ENCODE measurements at regions not wholly inside any gene's neighbourhood (a gene's known extent, or its start where the extent isn't known, plus 50 kb on each side); places are given as distances from the start of the nearest gene placed in this dataset.
A peak's percentile ranks its signal among the peaks of the same experiment; 100 is the strongest.

- no peak for DNase-seq
These were observed 113.7 kb downstream of the RNASET2 start for GRCh38 chr6:166842607-166843006.

GRCh38 chr6:166841216-166841615 is 115.1 kb downstream of the RNASET2 start:
- no peak for DNase-seq

- no peak for DNase-seq
These were observed 116.8 kb downstream of the RNASET2 start for GRCh38 chr6:166839569-166839968.

- no peak for DNase-seq
These were observed 117.4 kb downstream of the RNASET2 start for GRCh38 chr6:166838987-166839386.

- DNase-seq = no peak
These were observed 119.3 kb downstream of the RNASET2 start for GRCh38 chr6:166836785-166837718.

- no peak for DNase-seq
These were observed 122.3 kb downstream of the RNASET2 start for GRCh38 chr6:166834049-166834448.

GRCh38 chr6:166830891-166831363 is 125.4 kb downstream of the RNASET2 start:
- no peak for DNase-seq

- DNase-seq = no peak
These were observed 126.0 kb downstream of the RNASET2 start for GRCh38 chr6:166830185-166830890.

- DNase-seq = no peak
These were observed 130.1 kb downstream of the RNASET2 start for GRCh38 chr6:166826264-166826663.

- no peak for DNase-seq
These were observed 130.7 kb downstream of the RNASET2 start for GRCh38 chr6:166825553-166826145.

- DNase-seq = no peak
These were observed 131.5 kb downstream of the RNASET2 start for GRCh38 chr6:166824880-166825250.

GRCh38 chr6:166824146-166824879 is 132.0 kb downstream of the RNASET2 start:
- no peak for DNase-seq

- no peak for DNase-seq
These were observed 133.7 kb downstream of the RNASET2 start for GRCh38 chr6:166822609-166823008.

- DNase-seq = no peak
These were observed 135.9 kb downstream of the RNASET2 start for GRCh38 chr6:166820483-166820882.

- no peak for DNase-seq
These were observed 136.3 kb downstream of the RNASET2 start for GRCh38 chr6:166820070-166820469.

- peak; percentile 18 for DNase-seq
These were observed 140.7 kb downstream of the RNASET2 start for GRCh38 chr6:166815629-166816028.

- DNase-seq = no peak
These were observed 142.0 kb downstream of the RNASET2 start for GRCh38 chr6:166814390-166814789.

GRCh38 chr6:166813461-166813860 is 142.9 kb downstream of the RNASET2 start:
- DNase-seq = no peak

GRCh38 chr6:166810864-166811263 is 145.5 kb downstream of the RNASET2 start:
- DNase-seq = no peak

GRCh38 chr6:166809721-166810120 is 146.6 kb downstream of the RNASET2 start:
- DNase-seq = no peak

GRCh38 chr6:166806962-166807757 is 149.2 kb downstream of the RNASET2 start:
- no peak for DNase-seq

Measured in muscle of arm (tissue), 1 donor.